ENCODE measurements at regions not wholly inside any gene's neighbourhood (a gene's known extent, or its start where the extent isn't known, plus 50 kb on each side); places are given as distances from the start of the nearest gene placed in this dataset.

DNA sequence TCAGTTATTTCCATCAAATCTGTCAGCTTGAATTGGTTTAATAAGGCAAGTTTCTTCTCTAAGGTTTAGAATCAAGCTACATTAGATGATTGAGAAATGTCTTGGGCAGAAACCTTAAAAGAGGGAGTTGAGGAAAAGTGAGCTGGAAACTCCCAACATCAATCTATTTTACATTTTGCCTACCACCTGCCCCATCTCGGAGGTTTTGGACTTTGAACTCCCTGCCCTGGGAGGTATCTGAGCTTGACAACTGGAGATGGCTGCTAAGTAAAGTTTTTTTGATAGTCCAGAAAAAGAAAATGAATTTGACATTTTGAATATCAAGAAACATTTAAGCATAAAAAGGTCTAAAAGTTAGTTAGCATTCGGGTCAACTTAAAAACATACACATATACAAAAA lies 234.2 kb downstream of the NFKBIZ start:
- no peak for DNase-seq (ENCODE audit: low read depth in 2 of 2)

DNA sequence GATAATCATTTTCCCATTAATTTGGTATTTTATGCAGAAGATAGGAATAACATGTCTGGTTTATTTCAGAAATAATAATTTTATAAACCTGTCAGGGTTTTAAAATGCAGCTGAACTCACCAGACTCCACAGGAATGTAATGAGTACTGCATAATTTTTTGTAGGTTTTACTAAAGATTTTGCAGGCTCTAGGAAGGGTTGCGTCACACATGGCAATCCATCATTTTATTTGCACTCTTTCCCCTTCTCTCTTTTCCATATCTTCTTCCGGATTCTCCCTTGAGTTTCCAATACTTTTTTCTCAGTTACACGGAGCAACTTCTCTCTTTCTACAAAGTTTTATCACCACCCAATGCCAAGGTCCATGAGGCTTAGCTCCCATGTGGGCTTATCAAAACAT lies 234.7 kb downstream of the NFKBIZ start:
- no peak for DNase-seq (ENCODE audit: low read depth in 2 of 2)

DNA sequence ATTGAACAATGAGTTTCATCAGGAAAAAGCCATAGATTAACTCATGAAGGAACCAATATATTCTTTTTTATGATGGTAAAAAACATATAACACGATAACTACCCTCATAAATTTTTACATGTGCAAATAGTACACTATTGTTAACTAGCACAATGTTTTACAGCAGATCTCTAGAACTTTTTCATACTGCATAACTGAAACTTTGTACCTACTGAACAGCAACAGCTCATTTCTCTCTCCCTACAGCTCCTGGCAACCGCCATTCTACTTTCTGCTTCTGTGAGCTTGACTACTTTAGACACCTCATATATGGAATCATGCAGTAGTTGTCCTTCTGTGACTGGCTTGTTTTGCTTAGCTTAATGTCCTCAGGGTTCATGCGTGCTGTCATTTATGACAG lies 235.4 kb downstream of the NFKBIZ start:
- DNase-seq (ENCODE audit: low read depth in 2 of 2), result no peak

DNA sequence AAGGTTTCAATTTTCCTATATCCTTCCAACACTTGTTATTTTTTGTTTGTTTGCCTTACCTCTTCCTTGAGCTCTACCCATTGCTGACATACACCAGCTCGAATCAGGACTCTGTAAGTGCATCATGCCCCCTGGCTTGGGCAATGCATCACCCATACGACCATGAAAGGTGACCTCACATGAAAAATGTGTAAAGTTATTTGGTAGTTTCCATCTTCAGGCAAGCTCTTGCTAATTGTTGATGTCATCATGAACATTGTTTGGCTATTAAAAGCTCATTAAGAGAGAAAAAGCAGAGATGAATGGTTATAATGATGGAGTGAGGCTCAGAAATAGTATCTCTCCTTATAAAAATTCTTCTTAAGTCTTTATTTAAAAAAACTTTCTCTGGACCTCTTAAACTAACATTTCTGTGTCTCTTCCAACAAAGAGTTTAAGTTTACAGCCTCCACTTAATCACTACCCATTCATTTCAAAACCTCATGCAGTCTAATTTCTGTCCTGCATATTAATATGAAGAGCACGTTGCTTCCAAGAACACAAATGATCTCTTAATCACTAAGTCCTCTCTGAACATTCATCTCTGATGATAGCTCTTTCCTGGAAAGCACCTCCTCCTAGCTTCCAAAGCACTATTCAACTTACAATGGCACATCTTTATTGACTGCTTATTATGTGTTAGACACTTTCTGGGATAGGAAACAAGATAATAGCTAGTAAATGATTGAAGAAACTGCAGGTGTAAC lies 236.3 kb downstream of the NFKBIZ start:
- no peak for DNase-seq (ENCODE audit: low read depth in 2 of 2)

DNA sequence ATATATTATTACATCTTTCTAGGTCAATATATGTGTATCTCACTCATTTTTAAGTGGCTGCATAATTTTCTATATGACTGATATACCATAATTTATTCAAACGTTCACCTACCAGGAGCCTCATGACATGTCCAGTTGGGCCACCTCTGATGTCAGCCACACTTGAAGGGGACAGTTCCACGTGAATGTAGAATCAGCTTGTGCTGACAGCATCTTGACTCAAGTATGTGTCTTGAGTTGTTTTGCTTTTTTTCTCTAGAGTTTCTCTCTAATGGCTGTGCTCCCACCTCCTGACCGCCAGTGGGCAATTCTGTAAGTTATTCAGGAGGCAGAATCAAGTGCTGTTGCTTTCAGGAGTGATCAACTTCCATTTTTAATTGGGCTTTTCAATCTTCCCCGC lies 237.9 kb downstream of the NFKBIZ start:
- DNase-seq (ENCODE audit: low read depth in 2 of 2), result no peak

DNA sequence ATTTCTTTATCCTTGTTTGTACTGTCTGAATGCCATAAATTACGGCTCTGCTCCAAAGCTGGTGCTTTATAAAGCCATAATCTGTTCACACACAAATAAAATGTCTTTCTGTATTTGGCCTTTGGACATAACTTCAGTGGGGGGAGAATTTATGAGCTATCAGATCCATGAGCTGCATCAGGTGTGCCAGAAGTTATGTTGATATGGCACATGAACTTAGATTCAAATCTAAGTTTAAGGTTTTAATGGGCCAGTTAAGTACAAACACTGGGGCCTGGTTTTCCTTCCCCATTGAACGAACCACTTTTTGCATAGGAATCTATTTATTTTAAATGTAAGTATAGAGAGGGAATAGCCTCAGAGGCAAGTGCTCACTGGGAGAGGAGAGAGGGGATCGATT lies 239.9 kb downstream of the NFKBIZ start:
- no peak for DNase-seq (ENCODE audit: low read depth in 2 of 2)

DNA sequence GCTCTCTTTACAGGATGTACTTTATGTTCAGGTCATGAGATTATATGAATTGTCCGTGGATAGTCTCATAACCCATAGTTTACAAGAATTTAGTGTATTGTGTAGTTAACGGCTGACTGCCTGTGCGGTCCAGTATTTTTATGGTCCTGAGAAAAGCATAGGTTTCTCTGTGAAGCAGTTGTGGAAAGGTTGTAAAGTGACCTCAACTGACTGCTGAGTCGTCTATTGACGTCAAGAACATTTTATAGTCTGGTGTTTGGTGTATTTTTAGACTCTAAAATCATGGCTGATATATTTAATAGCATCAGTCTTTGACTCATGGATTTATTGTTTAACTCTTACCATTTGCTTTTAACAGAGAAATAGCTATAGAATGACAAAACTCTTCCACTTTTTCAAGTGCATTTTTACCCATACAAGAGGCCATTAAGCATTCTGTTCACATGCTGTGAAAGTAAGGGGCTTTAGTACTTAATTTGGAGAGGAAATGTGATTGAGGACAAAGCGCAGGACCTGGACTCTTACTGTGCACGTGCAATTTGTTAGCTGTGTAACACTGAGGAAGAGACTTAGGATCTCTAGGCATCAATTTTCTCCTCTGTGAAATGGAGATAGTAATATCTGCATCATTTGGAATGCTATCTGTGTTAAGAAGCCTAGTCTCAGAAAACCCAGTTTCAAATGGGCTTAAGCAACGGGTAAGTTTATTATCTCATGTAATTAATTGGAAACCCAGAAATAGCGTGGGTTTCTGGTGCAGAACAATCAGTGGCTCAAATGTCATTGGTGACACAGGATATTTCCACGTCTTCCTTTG lies 240.8 kb downstream of the NFKBIZ start:
- DNase-seq (ENCODE audit: low read depth in 2 of 2), result no peak

DNA sequence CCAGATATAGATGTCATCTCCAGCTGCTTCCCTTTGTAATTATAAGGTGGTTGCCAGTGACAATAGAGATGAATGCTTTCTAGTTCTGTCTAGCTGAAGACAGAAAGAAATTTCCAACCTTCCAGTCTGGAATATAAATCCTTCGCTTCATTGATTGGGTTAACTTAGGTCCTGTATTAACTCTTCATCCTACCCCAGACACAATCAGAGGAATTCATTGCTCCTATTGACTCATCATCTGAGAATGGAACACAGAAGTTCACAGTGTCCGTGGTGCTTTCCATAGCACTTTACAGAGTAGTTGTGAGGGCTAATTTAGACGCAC lies 241.4 kb downstream of the NFKBIZ start:
- DNase-seq (ENCODE audit: low read depth in 2 of 2), result no peak

DNA sequence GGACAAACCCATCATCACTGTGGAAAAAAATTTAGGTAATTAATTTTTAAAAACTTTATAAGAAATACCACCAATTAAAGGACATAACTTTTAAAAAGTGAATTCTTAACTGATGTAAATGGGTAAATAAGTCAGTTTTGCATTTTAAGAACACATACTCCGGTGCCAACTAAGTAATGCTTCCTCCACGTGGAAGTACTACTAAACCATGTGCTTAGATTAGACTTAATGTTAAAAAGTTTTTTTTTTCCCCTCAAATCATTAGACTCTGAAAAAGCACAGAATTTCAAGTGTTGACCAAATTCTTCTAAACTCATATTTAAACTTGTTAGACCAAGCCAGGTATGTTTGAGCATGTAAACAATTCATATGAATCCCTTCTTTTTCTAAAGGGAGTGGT lies 242.0 kb downstream of the NFKBIZ start:
- no peak for DNase-seq (ENCODE audit: low read depth in 2 of 2)

DNA sequence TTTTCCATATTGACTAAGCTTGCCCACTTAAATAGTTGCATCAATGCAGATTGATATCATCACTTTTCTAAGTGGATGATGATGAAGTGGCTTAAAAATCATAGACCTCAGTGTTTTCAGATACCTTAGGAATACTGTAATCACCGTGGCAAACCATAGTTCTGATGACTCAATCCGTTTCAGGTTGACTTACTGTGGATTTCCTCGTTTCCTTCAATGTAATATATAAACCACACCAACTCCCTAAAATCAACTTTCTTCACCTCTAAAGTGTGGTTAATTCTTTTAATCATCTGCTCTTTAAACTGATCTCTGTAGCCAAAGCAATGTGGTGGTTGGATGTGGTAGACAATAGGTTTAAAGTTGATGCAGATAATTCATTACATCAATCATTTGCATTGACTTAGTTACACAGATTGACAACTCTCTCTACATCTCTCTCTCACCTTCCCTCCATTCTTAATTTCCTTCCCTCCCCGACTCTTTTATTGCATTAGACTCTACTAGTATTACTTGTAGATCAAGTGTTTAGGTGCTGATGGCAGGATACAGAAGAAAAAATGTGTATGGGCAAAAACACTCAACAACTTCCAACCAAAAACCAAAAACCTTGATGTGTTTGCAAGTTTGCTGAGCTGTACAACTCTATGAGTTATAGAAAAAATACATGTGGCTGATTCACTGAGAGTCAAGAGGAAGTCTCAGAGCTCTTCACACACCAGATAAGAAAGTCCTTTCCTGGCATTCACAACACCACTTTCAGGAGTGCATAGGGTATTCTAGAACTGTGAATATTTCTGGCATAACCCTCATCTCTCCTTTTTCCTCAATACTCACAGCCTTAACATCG lies 243.5 kb downstream of the NFKBIZ start:
- no peak for DNase-seq (ENCODE audit: low read depth in 2 of 2)

DNA sequence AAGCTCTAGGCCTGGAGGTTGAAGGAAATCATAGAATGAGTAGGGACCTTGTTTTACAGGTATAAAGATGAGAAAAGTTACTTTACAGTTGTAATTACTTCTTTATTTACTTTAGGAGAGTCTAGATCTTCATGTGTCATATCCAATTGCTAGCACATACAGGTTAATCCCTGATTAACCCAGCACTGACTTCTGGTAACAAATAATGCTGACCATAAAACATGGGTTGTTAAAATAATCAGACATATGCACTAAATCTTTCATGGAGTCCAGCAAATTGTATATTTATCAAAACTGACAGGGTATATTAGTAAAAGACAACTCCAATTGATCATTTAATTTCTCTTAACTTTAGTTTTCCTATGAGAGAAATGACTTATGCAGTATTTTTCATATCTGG lies 245.2 kb downstream of the NFKBIZ start:
- DNase-seq (ENCODE audit: low read depth in 2 of 2), result no peak

DNA sequence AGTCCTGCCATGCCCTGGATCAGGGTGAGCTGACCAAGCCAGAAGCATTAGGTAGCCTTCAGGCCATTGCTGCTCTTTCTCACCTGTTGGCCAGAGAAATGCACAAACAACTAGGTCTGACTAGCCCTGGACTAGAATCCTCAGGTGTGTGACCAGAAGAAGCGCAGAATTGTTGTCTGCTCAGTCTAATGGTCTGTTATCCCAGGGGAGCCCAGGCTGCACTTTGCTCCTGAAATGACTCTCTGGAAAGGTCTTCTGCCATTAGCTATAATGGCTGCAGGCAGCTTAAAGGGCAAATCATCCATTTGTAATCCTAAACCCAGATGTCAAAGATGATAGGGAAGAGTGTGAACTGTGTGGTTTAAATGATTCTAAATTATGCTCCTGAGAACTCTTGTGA lies 246.1 kb downstream of the NFKBIZ start:
- no peak for DNase-seq (ENCODE audit: low read depth in 2 of 2)

DNA sequence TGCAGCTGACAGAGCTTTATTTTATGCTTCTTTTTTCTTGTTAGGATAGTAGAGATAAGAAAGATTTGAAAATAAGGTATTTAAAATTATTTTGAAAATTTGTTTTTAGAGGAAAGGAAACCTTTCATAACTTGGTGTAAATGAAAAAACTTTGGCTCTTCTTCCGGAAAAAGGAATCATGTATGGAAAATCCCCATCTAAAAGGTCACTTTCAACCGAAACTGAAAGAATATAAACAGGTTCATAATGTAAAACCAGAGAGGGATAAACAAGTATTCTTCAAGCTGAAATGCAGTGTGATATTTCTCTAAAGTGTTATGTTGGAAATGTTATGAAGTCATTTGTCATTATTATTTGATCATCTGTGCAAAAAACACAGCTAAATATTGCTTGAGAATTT lies 246.8 kb downstream of the NFKBIZ start:
- no peak for DNase-seq (ENCODE audit: low read depth in 2 of 2)

DNA sequence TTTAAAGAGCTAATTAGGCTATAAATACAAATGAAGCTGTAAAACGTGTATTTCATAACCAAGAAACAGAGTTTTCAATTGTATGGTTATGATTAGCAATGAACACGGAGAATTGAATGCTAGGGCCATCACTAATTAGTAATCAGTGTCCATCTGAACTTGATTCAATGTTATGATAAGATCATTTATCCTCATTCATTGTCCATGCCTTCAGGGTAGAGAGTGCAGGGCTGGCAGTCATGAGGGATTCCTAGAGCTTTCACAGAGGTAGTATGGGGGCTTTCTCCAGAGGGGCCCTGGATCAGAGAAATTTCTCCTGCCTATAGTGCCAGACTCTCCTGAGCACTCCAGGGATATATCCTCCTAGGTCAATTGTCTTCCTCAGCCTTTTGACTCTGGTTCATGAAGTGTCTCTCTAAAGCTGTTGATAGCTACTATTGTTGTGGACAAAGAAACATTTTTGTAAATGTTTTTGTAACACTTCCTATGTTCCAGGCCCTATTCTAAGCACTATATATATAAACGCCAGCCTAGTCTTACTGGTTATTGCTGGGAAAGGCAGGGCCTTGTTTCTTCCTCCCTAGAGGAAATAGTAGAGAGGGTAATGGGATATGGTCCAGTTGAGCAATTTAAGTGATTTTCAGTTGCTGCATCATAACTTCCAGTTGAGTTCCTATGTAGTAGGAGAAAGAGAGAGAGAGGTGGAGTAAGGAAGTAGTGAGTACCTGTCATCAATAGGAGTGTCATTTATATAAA lies 249.0 kb downstream of the NFKBIZ start:
- DNase-seq (ENCODE audit: low read depth in 2 of 2), result no peak

DNA sequence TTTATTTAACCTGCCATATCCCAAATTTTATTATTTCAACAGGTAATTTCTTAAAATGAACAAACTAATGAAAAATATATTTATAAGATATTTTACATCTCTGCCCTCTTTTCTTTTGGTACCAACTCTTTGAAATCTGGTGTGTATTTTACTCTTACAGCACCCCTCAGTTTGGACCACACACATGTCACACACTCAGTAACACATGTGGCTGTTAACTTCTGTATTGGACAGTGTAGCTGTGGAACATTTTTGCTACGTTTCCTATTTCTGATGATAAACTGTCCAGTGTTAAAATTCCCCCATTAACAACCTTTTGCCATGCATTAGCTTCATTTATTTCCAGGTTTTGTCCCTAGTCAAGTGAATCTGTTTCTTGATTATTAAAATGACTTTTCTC lies 250.6 kb downstream of the NFKBIZ start:
- DNase-seq (ENCODE audit: low read depth in 2 of 2), result no peak

DNA sequence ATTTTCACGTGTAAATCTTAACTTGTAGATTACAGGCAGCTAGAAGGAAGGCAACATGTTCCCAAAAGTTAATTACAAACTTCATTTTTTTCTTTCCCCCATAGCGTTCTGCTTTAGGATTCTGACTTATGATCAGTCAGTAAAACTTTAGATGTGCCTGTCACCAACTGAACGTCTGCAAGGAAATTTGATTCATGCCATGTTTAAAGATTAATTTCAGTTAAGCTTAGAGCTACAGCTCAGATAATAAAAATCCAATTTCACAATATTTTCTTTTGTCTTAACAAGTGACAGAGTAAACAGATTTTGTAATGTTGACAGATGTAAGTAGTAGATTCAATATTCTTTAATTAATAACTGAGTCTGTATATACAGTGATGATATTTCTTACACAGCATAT lies 253.1 kb downstream of the NFKBIZ start:
- DNase-seq (ENCODE audit: low read depth in 2 of 2), result no peak

DNA sequence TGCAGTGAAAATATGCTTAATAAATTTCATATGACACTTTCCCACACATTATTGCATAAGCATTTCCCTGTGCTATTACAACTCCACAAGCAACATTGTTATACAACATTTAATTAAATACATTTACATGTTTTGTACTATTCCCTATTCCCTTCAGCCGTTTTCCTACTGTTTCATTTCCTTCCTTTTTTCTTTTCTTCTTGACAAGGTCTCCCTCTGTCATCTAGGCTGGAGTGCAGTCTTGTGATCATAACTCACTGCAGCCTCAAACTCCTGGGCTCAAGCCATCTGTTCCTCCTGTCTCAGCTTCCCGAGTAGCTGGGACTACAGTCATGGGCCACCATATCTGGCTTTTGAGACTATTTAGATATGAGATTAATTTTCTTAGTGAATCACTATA lies 254.7 kb downstream of the NFKBIZ start:
- DNase-seq (ENCODE audit: low read depth in 2 of 2), result no peak

DNA sequence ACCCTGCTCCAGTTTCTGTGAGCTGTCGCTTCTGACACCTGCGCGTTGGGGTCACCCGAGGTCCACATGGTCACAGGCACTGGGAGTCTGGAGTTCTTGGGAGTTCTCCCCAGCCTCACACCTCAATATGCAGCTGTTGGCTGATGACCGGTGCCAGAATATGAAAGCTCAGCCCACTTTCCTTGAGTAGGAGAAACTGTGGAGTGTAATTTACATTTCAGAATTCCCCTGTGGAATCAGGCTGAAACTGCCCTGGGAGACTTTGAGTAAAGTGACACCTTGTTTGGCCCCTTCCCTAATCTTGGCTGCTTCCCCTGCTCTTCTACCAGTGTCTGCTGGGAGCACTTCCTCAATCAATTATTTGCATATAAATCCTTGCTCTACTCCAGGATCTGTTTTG lies 255.9 kb downstream of the NFKBIZ start:
- DNase-seq (ENCODE audit: low read depth in 2 of 2), result no peak

DNA sequence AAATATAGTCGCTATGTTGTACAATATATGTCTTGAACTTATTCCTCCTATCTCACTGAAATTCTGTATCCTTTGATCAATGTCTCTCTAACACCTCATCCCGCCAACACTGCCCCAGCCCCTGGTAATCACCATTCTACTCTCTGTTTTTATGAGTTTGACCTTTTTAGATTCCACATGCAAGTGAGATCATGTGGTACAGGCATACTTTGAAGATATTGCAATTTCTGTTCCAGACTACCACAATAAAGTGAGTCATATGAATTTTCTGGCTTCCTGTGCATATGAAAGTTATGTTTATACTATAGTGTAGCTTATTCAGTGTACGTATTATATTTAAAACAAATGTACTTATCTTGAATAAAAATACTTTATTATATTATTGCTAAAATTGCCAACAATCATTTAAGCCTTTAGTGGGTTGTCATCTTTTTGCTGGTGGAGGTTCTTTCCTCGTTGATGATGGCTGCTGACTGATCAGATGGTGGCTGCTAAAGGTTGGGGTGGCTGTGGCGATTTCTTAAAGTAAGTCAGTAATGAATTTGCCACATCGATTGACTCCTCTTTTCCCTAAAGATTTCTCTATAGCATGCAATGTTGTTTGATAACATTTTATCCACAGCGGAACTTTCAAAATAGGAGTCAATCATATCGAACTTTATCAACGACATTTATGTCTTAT lies 257.2 kb downstream of the NFKBIZ start:
- DNase-seq (ENCODE audit: low read depth in 2 of 2), result no peak

DNA sequence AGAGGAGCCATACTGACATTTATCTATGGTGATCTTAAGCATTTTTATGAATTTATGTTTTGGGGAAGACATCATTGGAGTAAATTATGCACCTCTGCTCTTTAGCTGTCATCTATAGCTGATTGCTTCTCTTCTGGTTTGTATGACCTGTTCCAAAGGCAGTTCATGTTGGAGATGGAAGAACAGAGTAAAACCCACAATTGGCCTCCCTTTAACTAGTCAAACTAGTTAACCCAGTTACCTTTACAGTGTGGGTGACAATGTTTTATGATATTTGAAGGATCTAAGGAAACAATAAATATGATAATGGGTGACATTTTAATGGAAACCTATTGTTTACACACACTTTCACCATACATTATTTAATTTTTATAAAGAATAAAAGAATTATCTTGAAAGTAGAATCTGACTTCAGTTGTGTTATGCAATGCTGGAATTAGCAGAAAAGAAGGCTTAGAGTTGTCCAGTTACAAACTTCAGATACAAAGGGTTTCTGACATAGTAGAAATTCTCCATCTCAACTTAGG lies 263.5 kb downstream of the NFKBIZ start:
- DNase-seq (ENCODE audit: low read depth in 2 of 2), result no peak

DNA sequence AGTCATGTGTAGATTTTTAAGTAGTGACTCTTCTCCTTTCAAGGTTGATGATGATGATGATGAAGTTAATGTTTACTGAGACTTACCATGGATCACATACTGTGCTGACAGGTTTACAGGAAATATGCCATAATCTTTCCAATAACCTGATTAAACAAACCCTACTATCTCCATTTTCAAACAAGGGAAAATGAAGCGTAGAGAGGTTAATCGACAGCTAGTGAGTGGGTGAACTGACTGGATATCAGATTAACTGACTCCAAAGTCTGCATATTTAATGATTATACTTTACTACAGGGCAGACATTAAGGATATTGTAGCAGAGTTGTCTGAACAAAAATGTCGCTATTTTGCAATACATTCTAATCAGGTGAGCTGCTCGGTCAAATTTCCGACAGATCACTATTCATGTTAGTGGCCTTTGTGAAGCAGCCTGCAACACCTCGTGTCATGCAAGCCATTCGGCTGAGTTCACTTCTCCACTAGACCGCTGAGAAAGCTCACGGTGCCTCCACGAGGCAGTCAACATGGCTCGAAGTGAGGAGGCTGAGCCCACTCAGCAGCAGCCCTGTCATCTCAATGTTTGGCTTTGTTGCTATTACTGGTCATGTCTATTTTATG lies 264.2 kb downstream of the NFKBIZ start:
- DNase-seq (ENCODE audit: low read depth in 2 of 2), result no peak

Measured in stimulated activated CD8-positive, alpha-beta memory T cell treated with anti-CD3 and anti-CD28 coated beads, Interleukin-7, amount 100 ng/mL, for 1 hour (primary cell).